Myocyte (in vitro differentiated cells): ENCODE measurements at regions not wholly inside any gene's neighbourhood (a gene's known extent, or its start where the extent isn't known, plus 50 kb on each side); places are given as distances from the start of the nearest gene placed in this dataset.

Source experiments
- DNase-seq: peaks from one replicate; pipeline ENCODE4 v3.0.0-alpha.2; 2012; ENCODE audit warnings: low read depth

DNA sequence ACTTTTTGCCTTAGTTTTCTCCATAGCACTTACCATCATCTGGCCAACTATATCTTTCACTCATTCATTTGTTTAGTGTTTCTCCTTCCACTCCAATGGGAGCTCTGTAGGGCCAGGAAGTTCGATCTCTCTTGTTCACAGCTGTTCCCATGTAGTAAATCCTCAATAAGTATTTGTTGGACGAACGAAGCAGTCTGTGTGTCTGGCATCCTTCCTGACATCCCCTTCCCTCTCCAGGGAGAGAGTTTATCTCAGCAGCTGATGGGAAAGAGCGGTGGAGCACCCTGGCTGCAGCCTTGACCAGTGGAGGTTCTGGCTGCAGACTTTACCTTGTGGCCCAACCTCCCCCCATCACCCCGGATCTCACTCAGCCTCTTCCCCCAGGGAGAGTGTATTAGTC, 141.7 kb downstream of the CHST1 start:
- DNase-seq, result no peak

DNA sequence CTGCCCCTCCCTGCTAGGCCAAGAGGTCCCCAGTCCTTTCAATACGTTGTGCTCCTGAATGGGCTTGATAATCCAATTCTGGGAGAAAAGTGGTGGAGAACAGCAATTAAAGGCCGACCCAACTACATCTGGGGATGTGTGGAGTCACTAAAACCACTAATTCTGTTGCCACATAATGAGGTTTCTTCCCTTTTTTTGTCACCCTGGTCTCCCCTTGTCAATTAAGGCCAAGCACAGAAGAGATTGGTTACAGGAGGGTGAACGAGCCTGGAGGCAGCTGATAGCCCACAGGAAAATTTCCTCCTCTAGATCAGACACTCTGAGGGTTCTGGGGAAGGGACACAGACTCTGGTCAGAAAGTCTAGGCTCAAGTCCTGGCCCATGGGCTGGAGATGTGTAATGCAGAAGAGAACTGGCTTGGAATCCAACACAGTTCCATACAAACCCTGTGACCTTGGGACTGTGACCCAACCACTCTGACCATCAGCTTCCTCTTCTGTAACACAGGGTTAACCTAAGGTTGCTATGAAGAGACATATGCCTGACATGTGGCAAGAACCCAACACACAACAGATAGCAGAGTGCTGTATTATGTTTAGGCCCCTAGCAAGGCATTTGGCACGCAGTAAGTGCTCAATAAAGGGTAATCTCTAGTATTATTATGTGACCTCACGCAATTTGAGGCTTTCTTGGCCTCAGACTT, 146.4 kb downstream of the CHST1 start:
- no peak for DNase-seq

DNA sequence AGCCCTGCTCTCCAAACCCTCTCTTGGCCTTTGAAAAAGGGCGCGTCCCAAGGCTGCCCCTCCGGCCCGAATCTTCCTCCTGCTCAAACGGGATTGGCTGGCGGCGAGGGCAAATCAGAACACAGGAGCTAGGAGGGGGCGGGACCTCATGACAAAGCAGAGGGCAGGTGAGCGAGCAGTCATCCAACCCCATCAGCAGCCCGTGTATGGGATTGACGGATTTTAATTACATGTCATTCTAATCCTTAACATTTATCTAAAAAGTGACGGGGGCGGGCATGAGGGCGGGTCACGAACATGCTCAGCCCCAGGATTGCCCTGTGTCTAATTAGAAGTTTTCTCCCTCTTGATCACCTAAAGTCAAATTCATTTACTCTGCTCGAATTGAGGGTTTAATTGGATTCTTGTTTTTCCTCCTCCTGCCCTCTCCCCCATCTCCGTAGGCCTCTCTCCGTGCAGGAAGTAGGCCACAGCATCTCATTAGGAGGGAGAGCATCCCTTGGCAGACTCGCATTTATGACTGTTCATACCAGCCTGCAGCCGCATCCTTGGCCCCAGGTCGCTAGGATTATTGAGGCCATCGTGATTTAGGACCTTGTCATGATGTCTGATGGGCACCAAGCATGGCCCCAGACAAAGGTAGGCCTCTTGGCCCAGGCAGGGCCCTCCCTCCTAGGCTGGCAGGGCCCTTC, 147.1 kb downstream of the CHST1 start:
- no peak for DNase-seq

DNA sequence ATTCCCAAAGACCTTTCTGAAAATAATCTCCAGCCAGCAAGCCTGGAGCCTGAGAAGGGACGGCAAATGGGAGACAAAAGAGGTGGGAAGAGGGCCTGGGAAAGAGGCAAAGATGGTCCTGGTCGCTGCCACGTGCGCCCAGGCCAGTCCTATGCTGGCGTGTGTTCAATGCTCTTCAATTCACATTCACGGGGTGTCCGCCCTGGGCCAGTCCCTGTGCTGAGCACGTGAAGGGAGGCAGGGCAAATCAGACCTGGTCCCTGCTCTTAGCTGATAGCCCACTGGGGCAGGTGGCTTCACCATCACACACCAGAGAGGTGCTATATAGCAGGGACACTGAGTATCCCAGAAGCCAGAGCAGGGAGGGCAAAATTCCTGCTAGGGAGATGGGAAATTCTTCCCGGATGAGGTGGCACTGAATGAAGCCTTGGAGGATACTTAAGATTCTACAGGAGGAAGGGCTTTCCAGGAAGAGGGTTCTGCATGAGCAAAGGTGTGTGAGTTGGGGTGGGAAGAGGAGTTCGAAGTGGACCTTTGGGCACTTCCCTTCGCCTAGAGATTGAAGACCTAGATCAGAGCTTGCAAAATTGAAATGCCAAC, 148.2 kb downstream of the CHST1 start:
- no peak for DNase-seq

DNA sequence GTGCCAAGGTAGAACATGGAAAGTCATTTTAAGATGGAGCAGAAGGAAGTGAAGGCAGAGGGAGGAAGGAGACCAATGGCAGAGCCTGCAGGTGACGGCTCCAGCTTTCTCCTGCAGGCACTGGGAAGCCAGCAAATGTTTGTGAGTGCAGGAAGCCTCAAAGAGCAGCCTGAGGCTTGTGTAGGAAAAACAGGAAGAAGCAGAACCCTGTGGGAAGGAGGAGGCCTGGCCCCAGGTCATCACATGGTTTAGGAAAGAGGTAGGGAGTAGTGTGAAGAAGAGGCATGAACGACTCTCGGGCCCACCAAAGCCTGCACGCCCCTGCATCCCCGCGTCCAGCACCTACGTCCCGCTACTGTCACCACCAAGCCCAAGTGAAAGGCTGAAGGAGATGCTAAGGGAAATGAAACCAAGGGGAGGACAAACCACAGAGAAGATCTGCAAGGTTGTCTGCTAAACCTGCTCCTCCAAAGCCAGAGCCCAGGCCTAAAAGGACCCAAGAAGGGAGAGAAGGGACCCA, 151.5 kb downstream of the CHST1 start:
- DNase-seq, result no peak

DNA sequence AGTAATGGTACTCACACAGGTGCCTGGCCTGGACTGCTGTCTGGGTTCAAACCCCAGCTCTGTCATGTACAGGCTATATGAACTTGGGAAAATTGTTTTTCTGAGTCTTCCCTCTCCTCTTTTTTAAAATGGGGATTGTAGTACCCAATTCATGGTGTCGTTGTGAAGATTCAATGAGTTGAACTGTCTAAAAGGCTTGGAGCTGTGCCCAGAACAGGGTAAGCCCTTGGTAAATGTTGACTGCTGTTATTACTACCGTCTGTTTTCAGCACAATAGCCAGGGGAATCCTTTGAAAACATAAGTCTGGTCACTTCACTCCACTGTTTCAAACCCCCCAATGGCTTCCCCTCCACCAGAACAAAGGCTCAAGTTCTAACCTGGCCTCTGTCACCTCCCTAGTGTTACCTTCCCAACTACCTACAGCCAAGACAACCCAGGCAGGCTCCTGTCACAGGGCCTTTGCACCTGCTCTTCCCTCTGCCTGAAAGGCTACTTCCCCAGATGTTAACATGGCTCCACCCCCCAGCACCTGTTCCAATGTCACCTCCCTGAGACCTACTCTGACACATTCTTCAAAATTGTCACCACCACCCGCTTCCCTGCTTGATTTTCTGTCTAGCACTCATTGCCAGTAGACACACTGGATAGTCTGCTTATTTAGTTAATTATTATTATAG, 152.8 kb downstream of the CHST1 start:
- no peak for DNase-seq

DNA sequence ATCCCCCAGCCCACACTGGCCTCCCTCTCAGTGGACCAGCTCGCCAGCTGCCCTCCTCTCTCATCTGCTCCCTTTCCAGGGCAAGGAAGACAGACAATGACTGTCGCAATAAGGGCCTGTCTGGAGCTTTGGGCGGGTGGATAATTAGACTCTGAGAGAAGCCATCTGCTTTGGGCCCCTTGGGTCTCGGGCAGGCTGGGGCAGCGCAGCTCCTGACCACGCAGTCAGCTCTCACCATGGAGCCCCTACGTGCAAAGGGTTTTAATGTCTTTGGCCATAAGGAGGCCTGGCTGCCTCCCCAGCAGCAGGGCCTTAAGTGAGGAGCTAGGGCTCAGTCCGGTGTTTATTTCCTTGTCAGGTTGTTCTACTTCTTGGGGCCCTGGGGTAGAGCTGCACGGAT, 153.9 kb downstream of the CHST1 start:
- DNase-seq, result no peak

DNA sequence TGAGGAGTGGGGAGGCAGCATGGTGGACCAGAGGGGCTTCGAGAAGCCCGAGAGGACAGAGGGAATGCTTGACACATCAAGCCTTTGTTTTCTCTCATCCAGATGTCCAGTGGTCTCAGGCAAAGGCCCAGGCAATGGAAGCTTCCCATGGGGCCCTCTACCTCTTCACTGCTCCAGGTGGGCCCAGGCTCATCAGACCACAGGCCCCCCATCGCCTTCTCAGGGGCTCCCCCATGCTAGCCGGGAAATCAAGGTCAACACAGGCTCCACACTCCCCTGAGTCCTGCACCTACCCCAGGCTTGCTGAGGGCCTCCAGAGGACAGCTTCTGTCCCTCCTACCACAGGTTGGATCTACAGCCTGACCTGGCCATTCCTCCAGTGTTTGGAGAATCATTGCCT, 157.5 kb downstream of the CHST1 start:
- DNase-seq, result no peak

DNA sequence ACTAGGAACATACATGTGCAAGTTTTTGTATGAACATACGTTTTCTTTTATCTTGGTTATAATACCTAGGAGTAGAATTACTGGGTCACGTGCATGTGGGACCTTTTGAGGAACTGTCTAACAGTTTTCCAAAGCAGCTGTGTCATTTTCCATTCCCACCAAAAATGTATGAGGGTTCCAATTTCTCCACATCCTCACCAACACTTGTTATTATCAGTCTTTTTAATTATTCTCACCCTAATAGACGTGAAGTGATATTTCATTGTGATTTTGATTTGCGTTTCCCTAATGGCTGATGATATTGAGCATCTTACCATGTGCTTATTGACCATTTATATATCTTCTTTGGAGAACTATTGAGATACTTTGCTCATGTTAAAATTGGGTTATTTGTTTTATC, 162.1 kb downstream of the CHST1 start:
- DNase-seq, result no peak

DNA sequence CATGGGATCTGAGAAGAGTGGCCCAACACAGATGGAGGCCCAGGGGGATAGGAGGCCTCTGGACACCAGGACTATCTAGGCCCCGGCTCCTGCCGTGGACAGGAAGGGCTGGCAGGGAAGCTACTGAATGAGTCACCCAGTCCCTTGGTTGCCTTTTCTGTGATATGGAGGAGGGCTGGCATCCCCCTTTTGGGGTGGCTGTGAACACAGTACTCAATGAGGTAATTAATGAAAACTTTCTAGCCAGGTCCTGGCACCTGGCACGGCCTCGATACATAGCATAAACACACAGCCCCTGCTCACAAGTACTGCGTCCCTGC, 163.2 kb downstream of the CHST1 start:
- DNase-seq, result no peak

DNA sequence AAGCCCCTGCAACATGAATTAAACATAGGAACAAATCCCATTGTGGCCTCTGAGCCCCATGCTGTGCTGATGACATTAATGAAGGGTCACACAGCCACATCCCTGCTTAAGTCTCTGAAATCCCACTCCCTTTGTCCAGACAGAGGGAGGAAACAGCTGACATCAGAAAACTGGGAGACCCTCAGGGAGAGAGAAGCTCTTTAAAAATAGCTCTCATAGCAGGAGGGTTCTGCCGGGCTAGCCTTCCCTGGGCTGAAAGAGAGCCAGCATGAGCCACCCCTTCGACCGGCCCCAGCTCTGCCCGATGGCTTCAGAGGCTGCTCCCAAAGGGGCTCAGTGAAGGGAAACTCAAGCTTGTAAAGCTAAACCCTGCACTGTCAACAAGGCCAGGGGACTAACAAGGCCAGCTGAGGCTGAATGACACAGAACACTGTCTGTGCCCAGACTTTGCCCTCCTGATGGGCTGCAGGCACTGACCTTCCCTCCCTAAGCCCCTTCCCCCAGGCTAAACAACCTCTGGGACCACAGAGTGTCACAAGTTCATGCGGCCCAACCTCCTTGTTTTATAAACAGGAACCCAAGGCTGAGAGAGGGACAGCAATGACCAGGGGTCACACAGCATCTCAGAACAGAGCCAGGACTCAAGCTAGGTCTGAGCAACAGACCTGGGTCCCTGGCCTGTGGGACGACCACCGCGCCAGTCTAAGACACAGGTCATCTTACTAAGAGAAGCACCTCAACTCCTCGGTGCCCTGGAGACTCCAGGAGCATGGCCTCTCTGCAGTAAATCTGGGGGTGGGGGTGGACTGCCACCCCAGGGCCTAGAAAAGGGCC, 163.8 kb downstream of the CHST1 start:
- no peak for DNase-seq

DNA sequence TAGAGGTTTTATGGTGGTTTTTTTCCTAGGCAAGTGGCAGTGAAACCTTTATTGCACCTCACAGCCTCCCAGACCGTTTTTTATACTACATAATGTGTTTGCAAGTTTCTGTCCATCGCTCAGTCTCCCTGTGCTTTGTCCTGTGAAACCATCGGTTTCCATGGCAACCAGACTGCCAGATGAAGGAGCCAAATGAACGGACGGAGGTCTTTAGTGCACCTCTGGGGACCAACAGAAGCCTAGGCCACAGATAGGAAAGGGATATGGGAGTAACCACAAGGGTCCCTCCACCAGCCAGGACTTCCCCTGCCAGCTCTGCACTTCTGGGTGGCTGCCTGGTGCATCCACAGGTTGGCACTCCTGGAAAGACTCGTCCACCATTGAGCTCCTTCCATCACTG, 165.0 kb downstream of the CHST1 start:
- DNase-seq, result no peak

DNA sequence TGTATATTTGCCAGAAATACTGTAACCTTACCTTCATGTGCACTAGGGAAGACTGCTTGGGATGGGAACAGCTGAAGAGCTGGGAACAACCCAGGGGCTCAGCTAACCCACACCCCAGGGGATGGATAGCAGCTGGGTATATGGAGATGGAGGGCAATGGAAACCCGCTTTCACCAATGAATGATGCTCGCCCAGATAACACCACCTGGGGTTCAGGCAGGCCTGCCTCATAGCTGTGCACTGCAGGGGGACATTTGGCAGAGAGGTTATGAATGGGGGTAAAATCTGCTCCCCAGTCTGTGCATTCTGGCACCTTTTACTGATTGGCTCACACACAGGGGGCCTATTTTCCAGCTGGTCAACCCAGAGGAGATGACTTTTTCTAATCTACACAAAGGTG, 170.7 kb downstream of the CHST1 start:
- DNase-seq, result no peak

DNA sequence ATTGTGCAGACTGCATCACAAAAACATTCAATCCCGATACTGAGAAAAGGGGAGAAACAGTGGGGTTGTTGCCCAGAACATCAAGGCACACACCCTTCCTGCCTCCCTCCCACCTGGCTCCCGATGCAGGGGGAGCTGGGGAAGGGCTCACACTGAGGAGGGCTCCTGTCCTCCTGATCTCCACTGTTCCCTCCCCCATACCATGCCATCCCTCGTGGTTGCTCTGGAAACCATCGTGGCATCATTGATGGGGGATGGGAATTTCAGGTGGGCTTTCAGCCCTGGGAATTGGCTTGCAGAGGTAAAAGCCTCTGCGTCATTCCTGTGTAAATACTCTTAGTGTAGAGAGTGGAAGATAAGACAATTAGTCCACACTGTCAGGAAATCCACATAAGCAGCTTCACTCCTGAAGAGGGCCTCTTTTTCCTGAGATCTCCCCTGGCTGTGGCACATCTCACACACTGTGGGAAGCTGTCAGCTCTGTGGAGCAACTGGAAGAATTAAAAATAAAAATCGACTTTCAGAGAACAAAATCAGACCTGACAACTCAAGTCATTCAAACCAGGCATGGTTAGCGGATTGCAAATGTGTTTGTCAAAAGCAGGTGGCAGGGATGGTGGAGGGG, 176.0 kb downstream of the CHST1 start:
- no peak for DNase-seq

DNA sequence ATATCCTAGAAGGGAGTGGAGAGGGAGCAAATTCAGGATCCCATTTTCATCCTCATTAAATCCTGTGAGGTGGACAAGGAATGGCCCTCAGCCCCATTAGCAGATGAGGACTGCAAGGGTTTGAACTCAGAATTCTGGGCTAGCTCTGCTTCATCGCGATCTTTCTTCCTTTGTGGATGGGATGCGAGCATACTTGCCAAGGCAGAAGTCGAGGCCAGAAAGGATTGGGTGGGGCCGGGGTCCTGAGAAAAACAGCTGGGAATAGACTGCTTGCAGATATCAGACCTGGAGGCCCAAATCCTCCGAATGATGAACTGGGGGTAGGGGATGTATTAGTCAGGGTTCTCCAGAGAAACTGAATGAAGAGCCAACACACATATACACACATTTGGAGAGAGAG, 179.0 kb downstream of the CHST1 start:
- DNase-seq, result no peak

DNA sequence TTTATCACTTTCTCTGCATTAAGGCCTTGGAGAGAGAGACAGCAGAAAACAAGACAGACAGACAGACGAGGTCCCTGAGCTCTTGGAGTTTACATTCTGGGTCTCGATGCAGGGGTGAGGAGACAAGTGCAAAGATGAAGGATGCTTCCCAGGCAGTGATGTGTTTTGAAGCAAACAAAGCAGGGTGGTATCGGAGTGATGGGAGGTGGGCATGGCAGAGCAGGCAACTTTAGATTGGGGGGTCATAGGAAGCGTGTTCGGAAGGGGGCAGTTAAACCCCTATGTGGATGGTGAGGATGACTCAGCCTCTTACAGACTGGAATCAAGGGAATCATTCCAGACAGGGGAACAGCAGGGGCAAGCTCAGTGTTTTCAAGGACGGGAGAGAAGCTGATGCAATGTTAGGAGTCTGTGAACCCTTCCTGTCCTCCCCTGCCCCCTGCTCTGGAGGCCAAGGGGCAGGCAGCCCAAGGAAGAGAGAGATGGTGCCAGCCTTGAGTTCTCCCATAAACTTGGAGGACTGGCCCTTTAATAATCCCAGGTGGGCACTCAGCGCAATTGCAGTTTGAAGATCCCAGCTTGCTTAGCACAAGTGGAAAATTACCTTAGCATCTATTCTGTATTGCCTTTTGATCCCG, 180.2 kb downstream of the CHST1 start:
- no peak for DNase-seq

DNA sequence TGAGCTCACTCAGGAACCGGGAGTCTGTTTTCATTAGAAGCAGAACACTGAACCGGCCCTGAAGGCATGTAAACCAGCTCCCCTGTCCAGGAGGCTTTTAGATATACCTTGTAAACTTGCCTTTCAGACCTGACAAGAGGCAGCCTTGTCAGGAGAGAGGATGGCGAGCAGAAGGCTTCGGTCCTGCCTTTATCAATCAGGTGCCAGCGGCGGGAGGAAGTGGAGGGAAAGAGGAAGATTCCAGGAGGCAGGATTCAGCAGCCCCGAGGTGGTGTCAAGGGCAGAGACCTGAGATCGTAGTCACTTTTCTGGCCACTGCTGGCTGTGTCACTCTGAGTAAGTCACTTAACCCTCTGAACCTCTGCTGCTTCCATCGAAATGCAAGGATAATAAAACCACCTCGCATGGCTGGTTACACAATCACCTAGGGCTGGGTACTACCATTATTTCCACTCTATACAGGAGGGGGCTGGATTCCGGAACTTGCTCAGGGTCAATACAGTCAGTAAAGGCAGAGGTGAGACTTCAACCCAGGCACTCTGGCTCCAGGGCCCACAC, 181.0 kb downstream of the CHST1 start:
- DNase-seq, result no peak

DNA sequence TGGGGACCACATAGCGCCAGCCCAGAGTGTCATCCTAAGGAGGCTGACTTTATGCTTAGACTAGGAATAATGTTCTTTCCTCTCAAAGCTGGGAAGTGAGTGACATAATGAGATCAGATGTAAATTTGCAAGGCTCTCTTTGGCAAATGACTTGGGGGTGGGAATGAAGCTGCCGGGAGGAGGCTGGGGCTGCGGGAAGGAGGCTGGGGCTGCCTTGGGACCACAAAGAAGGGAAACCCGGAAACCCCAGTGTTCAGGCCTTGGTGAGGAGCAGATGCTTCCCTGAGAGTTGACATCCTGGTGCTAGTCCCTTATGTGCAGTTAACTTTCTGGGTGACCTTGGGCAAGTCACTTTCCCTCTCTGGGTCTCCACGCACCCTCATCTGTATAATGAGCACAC, 182.0 kb downstream of the CHST1 start:
- no peak for DNase-seq

DNA sequence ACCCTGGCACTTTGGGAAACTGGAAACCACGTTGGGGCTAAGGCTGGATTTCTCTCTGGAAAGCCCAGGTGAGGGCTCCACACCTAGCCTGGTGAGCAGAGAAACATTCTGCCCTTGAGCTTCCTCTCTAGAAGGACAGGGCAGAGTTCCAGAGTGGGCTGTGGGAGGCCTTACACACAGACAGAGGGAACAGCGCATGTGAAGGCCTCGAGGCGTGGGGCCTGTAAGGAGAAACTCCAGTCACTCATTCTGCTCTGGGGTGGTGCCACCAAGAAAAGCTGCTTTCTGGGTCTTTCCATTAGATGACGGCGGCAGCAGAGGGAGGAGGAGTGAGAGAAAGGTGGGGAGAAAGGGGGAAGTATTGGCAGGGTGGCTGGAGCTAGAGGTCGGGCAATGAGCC, 183.1 kb downstream of the CHST1 start:
- no peak for DNase-seq

DNA sequence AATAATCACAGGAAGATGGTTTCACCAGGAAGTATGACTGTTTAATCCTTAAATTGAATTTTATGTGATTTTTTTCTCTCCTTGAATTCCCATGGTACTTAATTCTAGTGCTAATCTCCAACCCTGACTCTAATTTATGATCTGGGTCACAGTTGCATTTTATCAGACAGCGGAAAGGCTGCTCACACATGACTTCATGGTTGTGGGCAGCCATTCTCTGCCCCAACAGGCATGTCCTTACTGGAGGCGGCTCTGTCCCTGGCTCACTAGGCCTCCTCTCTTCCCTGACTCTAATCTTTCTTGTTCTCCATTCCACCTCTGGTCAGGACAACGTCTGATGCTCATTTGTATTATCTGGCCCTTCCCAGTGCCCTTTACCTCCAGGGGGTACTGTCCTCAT, 184.4 kb downstream of the CHST1 start:
- no peak for DNase-seq
